H7 (cell line): ENCODE measurements at regions not wholly inside any gene's neighbourhood (a gene's known extent, or its start where the extent isn't known, plus 50 kb on each side); places are given as distances from the start of the nearest gene placed in this dataset.

Experiments used
- DNase-seq: peaks from one replicate; pipeline ENCODE4 v3.0.0; 2012
- H3K27me3 ChIP-seq: 2 replicates; pipeline ENCODE4 v1.6.0; 2011; ENCODE audit warnings: mild to moderate bottlenecking, low read length; ENCODE audit not compliant: control insufficient read depth, insufficient read depth
- H3K36me3 ChIP-seq: replicated peaks from 2 replicates; pipeline ENCODE4 v1.5.1; 2011; ENCODE audit warnings: low read length; ENCODE audit not compliant: control insufficient read depth, insufficient read depth
- H3K4me3 ChIP-seq: 2 replicates; pipeline ENCODE4 v1.5.1; 2011; ENCODE audit warnings: low read depth, mild to moderate bottlenecking, control low read depth, low read length, moderate library complexity; ENCODE audit not compliant: insufficient read depth

- H3K27me3 ChIP-seq = no peaks in the 10 kb centered on the region
- no peak for DNase-seq
- H3K4me3 ChIP-seq = no peak overlapping the region
- no peaks in the 10 kb centered on the region for H3K36me3 ChIP-seq
These were observed 163.5 kb upstream of the CDH11 start for GRCh38 chr16:65285128-65286048.

GRCh38 chr16:65284626-65285025 is 162.8 kb upstream of the CDH11 start:
- no peaks in the 10 kb centered on the region for H3K27me3 ChIP-seq
- H3K36me3 ChIP-seq = no peaks in the 10 kb centered on the region
- H3K4me3 ChIP-seq = no peak overlapping the region
- no peak for DNase-seq

GRCh38 chr16:65283181-65283651 is 161.4 kb upstream of the CDH11 start:
- Histone ChIP-seq H3K4me3 (no peak overlapping the region), H3K27me3 (no peaks in the 10 kb centered on the region), H3K36me3 (no peaks in the 10 kb centered on the region)
- no peak for DNase-seq

- H3K4me3 ChIP-seq = no peak overlapping the region
- H3K27me3 ChIP-seq = no peaks in the 10 kb centered on the region
- peak; percentile 30 for DNase-seq
- H3K36me3 ChIP-seq = no peaks in the 10 kb centered on the region
These were observed 159.7 kb upstream of the CDH11 start for GRCh38 chr16:65281586-65281985.

GRCh38 chr16:65280845-65281512 is 159.1 kb upstream of the CDH11 start:
- H3K36me3 ChIP-seq = no peaks in the 10 kb centered on the region
- H3K27me3 ChIP-seq = no peaks in the 10 kb centered on the region
- H3K4me3 ChIP-seq = no peak overlapping the region
- DNase-seq = no peak

- Histone ChIP-seq H3K27me3 (no peaks in the 10 kb centered on the region), H3K4me3 (no peak overlapping the region), H3K36me3 (no peaks in the 10 kb centered on the region)
- DNase-seq = no peak
These were observed 157.7 kb upstream of the CDH11 start for GRCh38 chr16:65279576-65279975.

- no peak for DNase-seq
- Histone ChIP-seq H3K4me3 (no peak overlapping the region), H3K36me3 (no peaks in the 10 kb centered on the region), H3K27me3 (no peaks in the 10 kb centered on the region)
These were observed 157.0 kb upstream of the CDH11 start for GRCh38 chr16:65278874-65279273.

GRCh38 chr16:65274566-65274965 is 152.7 kb upstream of the CDH11 start:
- H3K27me3 ChIP-seq = no peaks in the 10 kb centered on the region
- no peaks in the 10 kb centered on the region for H3K36me3 ChIP-seq
- no peak for DNase-seq
- no peak overlapping the region for H3K4me3 ChIP-seq

GRCh38 chr16:65272699-65273414 is 151.0 kb upstream of the CDH11 start:
- no peak for DNase-seq
- Histone ChIP-seq H3K36me3 (no peaks in the 10 kb centered on the region), H3K27me3 (no peaks in the 10 kb centered on the region), H3K4me3 (no peak overlapping the region)

GRCh38 chr16:65271996-65272395 is 150.1 kb upstream of the CDH11 start:
- H3K27me3 ChIP-seq = no peaks in the 10 kb centered on the region
- H3K4me3 ChIP-seq = no peak overlapping the region
- no peaks in the 10 kb centered on the region for H3K36me3 ChIP-seq
- DNase-seq = no peak

- Histone ChIP-seq H3K27me3 (no peaks in the 10 kb centered on the region), H3K36me3 (no peaks in the 10 kb centered on the region), H3K4me3 (no peak overlapping the region)
- no peak for DNase-seq
These were observed 146.5 kb upstream of the CDH11 start for GRCh38 chr16:65268331-65268730.

- H3K36me3 ChIP-seq = no peaks in the 10 kb centered on the region
- no peak overlapping the region for H3K4me3 ChIP-seq
- no peaks in the 10 kb centered on the region for H3K27me3 ChIP-seq
- no peak for DNase-seq
These were observed 142.0 kb upstream of the CDH11 start for GRCh38 chr16:65263896-65264295.

- no peak overlapping the region for H3K4me3 ChIP-seq
- no peak for DNase-seq
- H3K27me3 ChIP-seq = no peaks in the 10 kb centered on the region
- no peaks in the 10 kb centered on the region for H3K36me3 ChIP-seq
These were observed 138.9 kb upstream of the CDH11 start for GRCh38 chr16:65260746-65261145.

GRCh38 chr16:65254144-65254543 is 132.3 kb upstream of the CDH11 start:
- Histone ChIP-seq H3K4me3 (no peak overlapping the region), H3K27me3 (no peaks in the 10 kb centered on the region), H3K36me3 (no peaks in the 10 kb centered on the region)
- DNase-seq = no peak

GRCh38 chr16:65249768-65250167 is 127.9 kb upstream of the CDH11 start:
- Histone ChIP-seq H3K4me3 (no peak overlapping the region), H3K27me3 (no peaks in the 10 kb centered on the region), H3K36me3 (no peaks in the 10 kb centered on the region)
- no peak for DNase-seq
